Peyer's patch (tissue), 4 donors: ENCODE measurements at regions not wholly inside any gene's neighbourhood (a gene's known extent, or its start where the extent isn't known, plus 50 kb on each side); places are given as distances from the start of the nearest gene placed in this dataset.
A peak's percentile ranks its signal among the peaks of the same experiment; 100 is the strongest.

Source experiments
- DNase-seq, 3 donors: peaks; one replicate each; pipeline ENCODE4 v3.0.0-alpha.2; 2017 to 2019
- H3K27ac ChIP-seq, 4 donors: fragments of 200-600 bp; sonication (generic); one replicate each; pipeline ENCODE4 v1.5.1; 2016 to 2019
- H3K27me3 ChIP-seq, 2 donors: fragments of 200-600 bp; sonication (generic); one replicate each; pipeline ENCODE4 v1.5.1; 2019
- H3K36me3 ChIP-seq, 3 donors: fragments of 200-600 bp; sonication (generic); one replicate each; pipeline ENCODE4 v1.5.1; 2016 to 2019
- H3K4me1 ChIP-seq, 4 donors: fragments of 200-600 bp; sonication (generic); one replicate each; pipeline ENCODE4 v1.5.1; 2016 to 2019
- H3K4me3 ChIP-seq, 4 donors: fragments of 200-600 bp; sonication (generic); 1 replicate in 3 of 4; 2 replicates in 1 of 4; pipeline ENCODE4 v1.5.1; 2016 to 2019; ENCODE audit warnings: mild to moderate bottlenecking in 1 of 4
- H3K9me3 ChIP-seq, 4 donors: fragments of 200-600 bp; sonication (generic); one replicate each; pipeline ENCODE4 v1.5.1; 2016 to 2019; ENCODE audit warnings: mild to moderate bottlenecking in 1 of 4
- POLR2A ChIP-seq, 2 donors: fragments of 450-650 bp; IDR thresholded peaks; one replicate each; pipeline ENCODE4 v1.5.1; 2017; ENCODE audit warnings: antibody characterized with exemption in 2 of 2, mild to moderate bottlenecking in 2 of 2, moderate library complexity in 2 of 2
- TF ChIP-seq, protein P1 (sequence below), 6 experiments: fragments of 450-650 bp in 4 of 6; fragments of 200-600 bp in 2 of 6; sonication (generic) in 1 of 6; IDR thresholded peaks; one replicate each; pipeline ENCODE4 v1.5.1; 2017 to 2019; ENCODE audit warnings: antibody characterized with exemption in 6 of 6, mild to moderate bottlenecking in 3 of 6, moderate library complexity in 1 of 6

- DNase-seq = no peak
- Histone ChIP-seq H3K4me1 (no peaks in the 10 kb centered on the region), H3K9me3 (no peaks in the 10 kb centered on the region), H3K4me3 (no peak overlapping the region), H3K27me3 (no peaks in the 10 kb centered on the region), H3K27ac (no peak overlapping the region), H3K36me3 (no peaks in the 10 kb centered on the region)
- TF ChIP-seq POLR2A (IDR thresholded peaks at IDR 0.05) = no peak
- TF ChIP-seq, protein P1, sequence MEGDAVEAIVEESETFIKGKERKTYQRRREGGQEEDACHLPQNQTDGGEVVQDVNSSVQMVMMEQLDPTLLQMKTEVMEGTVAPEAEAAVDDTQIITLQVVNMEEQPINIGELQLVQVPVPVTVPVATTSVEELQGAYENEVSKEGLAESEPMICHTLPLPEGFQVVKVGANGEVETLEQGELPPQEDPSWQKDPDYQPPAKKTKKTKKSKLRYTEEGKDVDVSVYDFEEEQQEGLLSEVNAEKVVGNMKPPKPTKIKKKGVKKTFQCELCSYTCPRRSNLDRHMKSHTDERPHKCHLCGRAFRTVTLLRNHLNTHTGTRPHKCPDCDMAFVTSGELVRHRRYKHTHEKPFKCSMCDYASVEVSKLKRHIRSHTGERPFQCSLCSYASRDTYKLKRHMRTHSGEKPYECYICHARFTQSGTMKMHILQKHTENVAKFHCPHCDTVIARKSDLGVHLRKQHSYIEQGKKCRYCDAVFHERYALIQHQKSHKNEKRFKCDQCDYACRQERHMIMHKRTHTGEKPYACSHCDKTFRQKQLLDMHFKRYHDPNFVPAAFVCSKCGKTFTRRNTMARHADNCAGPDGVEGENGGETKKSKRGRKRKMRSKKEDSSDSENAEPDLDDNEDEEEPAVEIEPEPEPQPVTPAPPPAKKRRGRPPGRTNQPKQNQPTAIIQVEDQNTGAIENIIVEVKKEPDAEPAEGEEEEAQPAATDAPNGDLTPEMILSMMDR (IDR thresholded peaks at IDR 0.05) = no peak
Measured at GRCh38 chr5:74063821-74064220, 437.8 kb downstream of the ARHGEF28 start.

DNA sequence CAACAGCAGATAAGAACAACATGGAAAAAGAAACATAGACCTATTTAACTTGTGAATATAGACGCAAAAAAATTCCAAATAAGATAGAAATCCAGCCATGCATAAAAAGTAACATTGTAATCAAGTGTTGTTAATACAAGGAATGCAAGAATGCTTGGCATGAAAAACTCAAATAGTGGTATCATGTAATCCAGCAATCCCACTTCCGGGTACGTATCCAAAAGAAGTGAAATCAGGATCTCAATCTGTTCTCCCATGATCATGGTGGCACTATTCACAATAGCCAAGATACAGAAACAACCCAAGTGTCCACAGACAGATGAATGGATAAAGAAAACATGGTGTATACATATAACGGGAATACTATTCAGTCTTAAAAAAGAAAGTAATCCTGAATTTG lies 437.4 kb downstream of the ARHGEF28 start:
- TF ChIP-seq, protein P1 (IDR thresholded peaks at IDR 0.05) = no peak
- TF ChIP-seq POLR2A (IDR thresholded peaks at IDR 0.05) = no peak
- H3K9me3 ChIP-seq = no peaks in the 10 kb centered on the region
- no peaks in the 10 kb centered on the region for H3K27me3 ChIP-seq
- DNase-seq = no peak
- H3K4me1 ChIP-seq = no peaks in the 10 kb centered on the region
- no peak overlapping the region for H3K27ac ChIP-seq
- H3K36me3 ChIP-seq = no peaks in the 10 kb centered on the region
- no peak overlapping the region for H3K4me3 ChIP-seq

DNA sequence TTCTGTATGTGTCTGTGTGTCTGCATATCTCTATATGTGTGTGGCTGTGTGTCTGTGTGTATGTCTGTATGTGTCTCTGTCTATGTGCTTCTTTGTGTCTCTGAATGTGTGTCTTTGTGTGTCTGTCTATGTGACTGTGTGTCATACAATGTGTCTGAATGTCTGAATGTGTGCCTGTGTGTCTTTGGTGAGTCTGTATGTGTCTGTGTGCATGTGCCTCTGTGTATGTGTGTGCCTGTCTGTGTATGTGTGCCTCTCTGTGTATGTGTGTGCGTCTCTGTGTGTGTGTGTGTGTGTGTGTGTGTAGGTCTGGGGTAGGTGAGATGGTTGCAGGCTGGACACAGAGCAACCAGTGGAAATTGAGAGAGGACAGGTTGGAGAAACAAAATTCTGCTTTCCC lies 435.3 kb downstream of the ARHGEF28 start:
- H3K36me3 ChIP-seq = no peaks in the 10 kb centered on the region
- H3K27ac ChIP-seq = no peak overlapping the region
- no peaks in the 10 kb centered on the region for H3K9me3 ChIP-seq
- no peaks in the 10 kb centered on the region for H3K4me1 ChIP-seq
- H3K27me3 ChIP-seq = no peaks in the 10 kb centered on the region
- TF ChIP-seq POLR2A (IDR thresholded peaks at IDR 0.05) = no peak
- TF ChIP-seq, protein P1 (IDR thresholded peaks at IDR 0.05) = no peak
- H3K4me3 ChIP-seq = no peak overlapping the region
- DNase-seq = no peak

- Histone ChIP-seq H3K4me1 (no peaks in the 10 kb centered on the region), H3K4me3 (no peak overlapping the region), H3K36me3 (no peaks in the 10 kb centered on the region), H3K9me3 (no peaks in the 10 kb centered on the region), H3K27ac (no peak overlapping the region), H3K27me3 (no peaks in the 10 kb centered on the region)
- DNase-seq = no peak
- no peak for TF ChIP-seq POLR2A (IDR thresholded peaks at IDR 0.05)
- TF ChIP-seq, protein P1 (IDR thresholded peaks at IDR 0.05) = no peak
Measured at GRCh38 chr5:74059706-74060105, 433.7 kb downstream of the ARHGEF28 start.

DNA sequence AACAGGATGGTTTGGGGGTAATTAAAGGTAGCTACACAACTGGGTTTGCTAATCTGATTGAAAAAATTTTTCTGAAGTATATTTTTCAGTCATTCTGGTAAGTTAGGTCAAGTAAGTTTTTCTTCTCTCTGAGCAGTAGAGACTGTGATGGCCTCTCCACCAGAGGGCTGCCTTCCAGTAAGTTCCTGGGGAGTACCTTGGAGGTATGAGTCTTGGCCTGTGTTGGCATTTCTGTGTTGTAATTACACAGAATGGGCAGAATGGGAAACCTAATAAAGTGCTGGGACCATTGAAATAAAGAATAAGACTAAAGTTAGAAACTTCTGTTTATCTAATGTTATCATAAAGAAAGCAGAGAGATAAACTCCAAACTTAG lies 430.8 kb downstream of the ARHGEF28 start:
- H3K4me1 ChIP-seq = no peaks in the 10 kb centered on the region
- no peaks in the 10 kb centered on the region for H3K27me3 ChIP-seq
- no peaks in the 10 kb centered on the region for H3K36me3 ChIP-seq
- TF ChIP-seq POLR2A (IDR thresholded peaks at IDR 0.05) = no peak
- TF ChIP-seq, protein P1 (IDR thresholded peaks at IDR 0.05) = peak in 4 of 6 experiments; percentile 20 to 53 (median 50)
- DNase-seq = peak in 1 of 3 donors; percentile 50
- H3K4me3 ChIP-seq = no peak overlapping the region
- H3K9me3 ChIP-seq = no peaks in the 10 kb centered on the region
- H3K27ac ChIP-seq = no peak overlapping the region

GRCh38 chr5:74056107-74056788 lies 430.3 kb downstream of the ARHGEF28 start:
- H3K4me3 ChIP-seq = no peak overlapping the region
- no peaks in the 10 kb centered on the region for H3K4me1 ChIP-seq
- no peak overlapping the region for H3K27ac ChIP-seq
- no peak for TF ChIP-seq POLR2A (IDR thresholded peaks at IDR 0.05)
- TF ChIP-seq, protein P1 (IDR thresholded peaks at IDR 0.05) = no peak
- no peaks in the 10 kb centered on the region for H3K27me3 ChIP-seq
- DNase-seq = no peak
- no peaks in the 10 kb centered on the region for H3K36me3 ChIP-seq
- H3K9me3 ChIP-seq = no peaks in the 10 kb centered on the region
